ENCODE measurements at regions not wholly inside any gene's neighbourhood (a gene's known extent, or its start where the extent isn't known, plus 50 kb on each side); places are given as distances from the start of the nearest gene placed in this dataset.

DNA sequence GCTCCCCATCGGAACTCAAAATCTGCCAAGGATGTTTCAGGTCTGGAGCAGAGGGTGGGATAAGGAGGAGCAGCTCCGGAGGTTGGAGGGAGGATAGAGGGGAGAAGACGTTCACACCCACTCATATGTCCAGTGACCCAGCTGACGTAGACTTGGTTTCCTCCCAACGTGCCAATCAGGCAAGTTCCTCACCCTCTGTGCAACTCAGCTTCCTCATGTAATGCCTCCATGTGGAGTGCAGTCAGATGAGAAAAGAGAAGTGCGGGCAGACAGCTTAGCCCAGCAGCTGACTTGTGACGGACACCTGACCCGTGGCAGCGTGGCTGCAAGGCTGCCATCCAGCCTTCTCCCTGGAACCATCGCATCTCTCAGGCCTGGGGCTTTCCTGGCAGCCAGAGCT is 86.8 kb downstream of the NPTX2 start:
- Histone ChIP-seq H3K27me3 (ENCODE audit: insufficient read depth, low read length) (0 out of 2 replicates have a peak, but pooled peaks cover 3% of the 10 kb centered on the region), H3K9me2 (ENCODE audit: insufficient read depth) (no peaks in the 10 kb centered on the region), H3K9ac (ENCODE audit: low read length) (no peak overlapping the region), H2AFZ (ENCODE audit: low read depth, low read length, poor library complexity, severe bottlenecking) (no peak overlapping the region), H3K27ac (ENCODE audit: low read depth, low read length) (no peak overlapping the region), H3K4me3 (replicated peaks in 1 of 2; ENCODE audit: low read depth in 1 of 2, low read length in 2 of 2) (no peak overlapping the region), H4K20me1 (ENCODE audit: insufficient read depth) (no peaks in the 10 kb centered on the region), H3K9me3 (ENCODE audit: control insufficient read depth in 1 of 2, insufficient read depth in 1 of 2, low read depth in 1 of 2, low read length in 2 of 2) (no peaks in the 10 kb centered on the region), H3K4me1 (ENCODE audit: control insufficient read depth in 1 of 2, insufficient read depth in 2 of 2, low read length in 2 of 2) (no peaks in the 10 kb centered on the region), H3K79me2 (ENCODE audit: insufficient read depth, low read length) (no peaks in the 10 kb centered on the region), H3K4me2 (ENCODE audit: low read length) (no peak overlapping the region), H3K36me3 (ENCODE audit: control insufficient read depth in 1 of 2, insufficient read depth in 2 of 2, low read length in 2 of 2) (no peaks in the 10 kb centered on the region)
- no TSS peak for BruUV-seq (replicated peaks)
- intact Hi-C loops (cut with micrococcal nuclease) = no loop called here
- ATAC-seq (no peak), DNase-seq (ENCODE audit: low read depth, low spot score) (no peak)
- CTCF ChIA-PET = no interaction called here
- POLR2A ChIA-PET = no interaction called here
- RAD21 ChIA-PET (ENCODE audit: low non-redundant PET in 1 of 2, low total read pairs in 2 of 2, uncharacterized antibody in 2 of 2, unreplicated experiment in 2 of 2) = no interaction called here
- TF ChIP-seq CEBPB (IDR thresholded peaks at IDR 0.05; ENCODE audit: low read depth) = no peak
- no peak for TF ChIP-seq TCF7L2 (IDR thresholded peaks at IDR 0.05; ENCODE audit: borderline replicate concordance, extremely low read depth, insufficient read depth, insufficient read length)
- no peak for TF ChIP-seq ZFX (IDR thresholded peaks at IDR 0.05)
- no peak for TF ChIP-seq JUND (IDR thresholded peaks at IDR 0.05)
- TF ChIP-seq ZNF274 (IDR thresholded peaks at IDR 0.05; ENCODE audit: low read depth, low read length) = no peak
- TF ChIP-seq, protein P1, sequence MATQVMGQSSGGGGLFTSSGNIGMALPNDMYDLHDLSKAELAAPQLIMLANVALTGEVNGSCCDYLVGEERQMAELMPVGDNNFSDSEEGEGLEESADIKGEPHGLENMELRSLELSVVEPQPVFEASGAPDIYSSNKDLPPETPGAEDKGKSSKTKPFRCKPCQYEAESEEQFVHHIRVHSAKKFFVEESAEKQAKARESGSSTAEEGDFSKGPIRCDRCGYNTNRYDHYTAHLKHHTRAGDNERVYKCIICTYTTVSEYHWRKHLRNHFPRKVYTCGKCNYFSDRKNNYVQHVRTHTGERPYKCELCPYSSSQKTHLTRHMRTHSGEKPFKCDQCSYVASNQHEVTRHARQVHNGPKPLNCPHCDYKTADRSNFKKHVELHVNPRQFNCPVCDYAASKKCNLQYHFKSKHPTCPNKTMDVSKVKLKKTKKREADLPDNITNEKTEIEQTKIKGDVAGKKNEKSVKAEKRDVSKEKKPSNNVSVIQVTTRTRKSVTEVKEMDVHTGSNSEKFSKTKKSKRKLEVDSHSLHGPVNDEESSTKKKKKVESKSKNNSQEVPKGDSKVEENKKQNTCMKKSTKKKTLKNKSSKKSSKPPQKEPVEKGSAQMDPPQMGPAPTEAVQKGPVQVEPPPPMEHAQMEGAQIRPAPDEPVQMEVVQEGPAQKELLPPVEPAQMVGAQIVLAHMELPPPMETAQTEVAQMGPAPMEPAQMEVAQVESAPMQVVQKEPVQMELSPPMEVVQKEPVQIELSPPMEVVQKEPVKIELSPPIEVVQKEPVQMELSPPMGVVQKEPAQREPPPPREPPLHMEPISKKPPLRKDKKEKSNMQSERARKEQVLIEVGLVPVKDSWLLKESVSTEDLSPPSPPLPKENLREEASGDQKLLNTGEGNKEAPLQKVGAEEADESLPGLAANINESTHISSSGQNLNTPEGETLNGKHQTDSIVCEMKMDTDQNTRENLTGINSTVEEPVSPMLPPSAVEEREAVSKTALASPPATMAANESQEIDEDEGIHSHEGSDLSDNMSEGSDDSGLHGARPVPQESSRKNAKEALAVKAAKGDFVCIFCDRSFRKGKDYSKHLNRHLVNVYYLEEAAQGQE (IDR thresholded peaks at IDR 0.05; ENCODE audit: low read depth) = no peak
- no peak for TF ChIP-seq SRF (IDR thresholded peaks at IDR 0.05; ENCODE audit: low read depth)
- TF ChIP-seq, protein P2, sequence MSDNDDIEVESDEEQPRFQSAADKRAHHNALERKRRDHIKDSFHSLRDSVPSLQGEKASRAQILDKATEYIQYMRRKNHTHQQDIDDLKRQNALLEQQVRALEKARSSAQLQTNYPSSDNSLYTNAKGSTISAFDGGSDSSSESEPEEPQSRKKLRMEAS (IDR thresholded peaks at IDR 0.05) = no peak
- TF ChIP-seq, protein P3, sequence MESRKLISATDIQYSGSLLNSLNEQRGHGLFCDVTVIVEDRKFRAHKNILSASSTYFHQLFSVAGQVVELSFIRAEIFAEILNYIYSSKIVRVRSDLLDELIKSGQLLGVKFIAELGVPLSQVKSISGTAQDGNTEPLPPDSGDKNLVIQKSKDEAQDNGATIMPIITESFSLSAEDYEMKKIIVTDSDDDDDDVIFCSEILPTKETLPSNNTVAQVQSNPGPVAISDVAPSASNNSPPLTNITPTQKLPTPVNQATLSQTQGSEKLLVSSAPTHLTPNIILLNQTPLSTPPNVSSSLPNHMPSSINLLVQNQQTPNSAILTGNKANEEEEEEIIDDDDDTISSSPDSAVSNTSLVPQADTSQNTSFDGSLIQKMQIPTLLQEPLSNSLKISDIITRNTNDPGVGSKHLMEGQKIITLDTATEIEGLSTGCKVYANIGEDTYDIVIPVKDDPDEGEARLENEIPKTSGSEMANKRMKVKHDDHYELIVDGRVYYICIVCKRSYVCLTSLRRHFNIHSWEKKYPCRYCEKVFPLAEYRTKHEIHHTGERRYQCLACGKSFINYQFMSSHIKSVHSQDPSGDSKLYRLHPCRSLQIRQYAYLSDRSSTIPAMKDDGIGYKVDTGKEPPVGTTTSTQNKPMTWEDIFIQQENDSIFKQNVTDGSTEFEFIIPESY (IDR thresholded peaks at IDR 0.05; ENCODE audit: extremely low read depth, insufficient replicate concordance, low read length) = no peak
- no peak for TF ChIP-seq ELF1 (IDR thresholded peaks at IDR 0.05; ENCODE audit: borderline replicate concordance, low read depth)

All from HCT116 (cell line).